IMR-90 (cell line): ENCODE measurements at regions not wholly inside any gene's neighbourhood (a gene's known extent, or its start where the extent isn't known, plus 50 kb on each side); places are given as distances from the start of the nearest gene placed in this dataset.

ENCODE experiments used
- ATAC-seq: fragments of 200-7000 bp; cut with Tn5 transposase; 2 replicates; pipeline ENCODE4 v1.9.1; 2020; ENCODE audit warnings: low read depth, mild to moderate bottlenecking, moderate library complexity
- BruUV-seq: library from RNA; stranded (reverse); fragments of 400-500 nt; replicated peaks from 2 replicates; lab custom pipeline; 2021; lab: Mats Ljungman, UMichigan
- CTCF ChIA-PET: fragments of 300-600 bp; formaldehyde crosslinking; extraction: SDS; loops from one replicate; lab custom pipeline; 2021; ENCODE audit warnings: antibody characterized with exemption; lab: Yijun Ruan, JAX
- POLR2A ChIA-PET: fragments of 300-600 bp; sonication (Branson Sonifier 250); formaldehyde crosslinking; loops from one replicate; lab custom pipeline; 2022; ENCODE audit warnings: antibody characterized with exemption; ENCODE audit not compliant: unreplicated experiment; lab: Charles Lee
- DNase-seq: peaks from one replicate; pipeline ENCODE4 v3.0.0; 2013
- H2AFZ ChIP-seq: replicated peaks from 2 replicates; pipeline ENCODE3; 2013; ENCODE audit warnings: low read length, mild to moderate bottlenecking; ENCODE audit not compliant: poor library complexity
- H2AK5ac ChIP-seq: 2 replicates; pipeline ENCODE4 v1.6.1; 2013; ENCODE audit warnings: low read depth, low read length, inconsistent platforms
- H2AK9ac ChIP-seq: replicated peaks from 2 replicates; pipeline ENCODE3; 2013; ENCODE audit warnings: mild to moderate bottlenecking, low read depth, low read length, moderate library complexity; ENCODE audit not compliant: poor library complexity
- H2BK120ac ChIP-seq: 2 replicates; pipeline ENCODE4 v1.6.1; 2013; ENCODE audit warnings: low read depth, low read length, inconsistent platforms
- H2BK15ac ChIP-seq: 3 replicates; pipeline ENCODE4 v1.6.1; 2013; ENCODE audit warnings: low read depth, low read length, inconsistent platforms
- H2BK20ac ChIP-seq: 2 replicates; pipeline ENCODE4 v1.6.1; 2013; ENCODE audit warnings: low read depth, mild to moderate bottlenecking, inconsistent platforms, low read length, moderate library complexity
- H2BK5ac ChIP-seq: 2 replicates; pipeline ENCODE4 v1.6.1; 2013; ENCODE audit warnings: mild to moderate bottlenecking, low read depth, low read length, inconsistent platforms; ENCODE audit not compliant: poor library complexity, severe bottlenecking
- H3K14ac ChIP-seq: replicated peaks from 2 replicates; pipeline ENCODE4 v1.6.1; 2013; ENCODE audit warnings: low read depth, low read length, inconsistent platforms
- H3K18ac ChIP-seq: 2 replicates; pipeline ENCODE4 v1.6.1; 2013; ENCODE audit warnings: low read depth, low read length, control low read depth
- H3K23ac ChIP-seq: 2 replicates; pipeline ENCODE4 v1.6.1; 2013; ENCODE audit warnings: low read depth, low read length, inconsistent platforms
- H3K27ac ChIP-seq: 2 replicates; pipeline ENCODE4 v1.5.1; 2013; ENCODE audit warnings: mild to moderate bottlenecking, control low read depth, low read length; ENCODE audit not compliant: insufficient read depth
- H3K27me3 ChIP-seq: 2 replicates; pipeline ENCODE4 v1.6.1; 2013; ENCODE audit warnings: low read length; ENCODE audit not compliant: control insufficient read depth, insufficient read depth
- H3K36me3 ChIP-seq: 2 replicates; pipeline ENCODE4 v1.6.1; 2013; ENCODE audit warnings: low read length, mixed read lengths; ENCODE audit not compliant: control insufficient read depth, insufficient read depth
- H3K4ac ChIP-seq: 2 replicates; pipeline ENCODE4 v1.6.1; 2013; ENCODE audit warnings: low read depth, low read length, inconsistent platforms
- H3K4me1 ChIP-seq: 2 replicates; pipeline ENCODE4 v1.6.1; 2013; ENCODE audit warnings: low read length, mixed read lengths; ENCODE audit not compliant: control insufficient read depth, insufficient read depth
- H3K4me2 ChIP-seq: 2 replicates; pipeline ENCODE4 v1.6.1; 2013; ENCODE audit warnings: low read depth, mild to moderate bottlenecking, control low read depth, low read length, moderate library complexity
- H3K4me3 ChIP-seq: 2 replicates; pipeline ENCODE4 v1.5.1; 2013; ENCODE audit warnings: low read depth, mild to moderate bottlenecking, control low read depth, low read length, moderate library complexity; ENCODE audit not compliant: insufficient read depth
- H3K56ac ChIP-seq: 2 replicates; pipeline ENCODE4 v1.6.1; 2013; ENCODE audit warnings: low read length, inconsistent platforms; ENCODE audit not compliant: insufficient read depth; ENCODE audit errors: extremely low read depth
- H3K79me1 ChIP-seq, 2 experiments: 2 replicates each; pipeline ENCODE4 v1.6.1; 2013; ENCODE audit warnings: low read length in 2 of 2, inconsistent platforms in 1 of 2, low read depth in 1 of 2
- H3K9ac ChIP-seq: 2 replicates; pipeline ENCODE4 v1.6.1; 2013; ENCODE audit warnings: low read depth, low read length, control low read depth
- H3K9me1 ChIP-seq: 2 replicates; pipeline ENCODE4 v1.6.1; 2013; ENCODE audit warnings: low read length, inconsistent platforms; ENCODE audit not compliant: insufficient read depth
- H3K9me3 ChIP-seq: 2 replicates; pipeline ENCODE4 v1.6.1; 2013; ENCODE audit warnings: low read length; ENCODE audit not compliant: control insufficient read depth, insufficient read depth
- H4K20me1 ChIP-seq: 2 replicates; pipeline ENCODE4 v1.6.1; 2013; ENCODE audit warnings: low read length, inconsistent platforms; ENCODE audit not compliant: insufficient read depth
- H4K5ac ChIP-seq: 2 replicates; pipeline ENCODE4 v1.6.1; 2013; ENCODE audit warnings: mild to moderate bottlenecking, low read depth, low read length, control low read depth
- H4K8ac ChIP-seq, 2 experiments: 2 replicates each; pipeline ENCODE4 v1.6.1; 2013; ENCODE audit warnings: low read depth in 2 of 2, low read length in 2 of 2, control low read depth in 1 of 2, inconsistent platforms in 1 of 2
- H4K91ac ChIP-seq: 2 replicates; pipeline ENCODE4 v1.6.1; 2013; ENCODE audit warnings: low read depth, low read length, inconsistent platforms; ENCODE audit not compliant: insufficient read depth
- BHLHE40 ChIP-seq: fragments of 150-350 bp; IDR thresholded peaks from 2 replicates; pipeline ENCODE4 v1.6.1; 2016; ENCODE audit warnings: mild to moderate bottlenecking, low read depth, low read length
- CEBPB ChIP-seq: IDR thresholded peaks from 2 replicates; pipeline ENCODE4 v1.6.1; 2012; ENCODE audit warnings: low read depth, low read length, improper control_type of control experiment
- CHD1 ChIP-seq: IDR thresholded peaks from 2 replicates; pipeline ENCODE4 v1.6.1; 2012; ENCODE audit warnings: low read depth, low read length, improper control_type of control experiment
- CTCF ChIP-seq: conservative IDR thresholded peaks from 2 replicates; pipeline ENCODE4 v1.5.1; 2012; ENCODE audit warnings: mild to moderate bottlenecking, low read depth, low read length, improper control_type of control experiment
- FOS ChIP-seq: fragments of 150-350 bp; IDR thresholded peaks from 2 replicates; pipeline ENCODE4 v1.6.1; 2016; ENCODE audit warnings: low read depth, low read length
- MAFK ChIP-seq: IDR thresholded peaks from 2 replicates; pipeline ENCODE4 v1.6.1; 2012; ENCODE audit warnings: low read depth, low read length, improper control_type of control experiment
- MXI1 ChIP-seq: IDR thresholded peaks from 2 replicates; pipeline ENCODE4 v1.6.1; 2012; ENCODE audit warnings: low read depth, mild to moderate bottlenecking, low read length, moderate library complexity, borderline replicate concordance
- RFX5 ChIP-seq: IDR thresholded peaks from 2 replicates; pipeline ENCODE4 v1.8.0; 2012; ENCODE audit warnings: low read depth, mild to moderate bottlenecking, low read length, moderate library complexity
- SMC3 ChIP-seq: fragments of 150-350 bp; IDR thresholded peaks from 2 replicates; pipeline ENCODE4 v1.6.1; 2016; ENCODE audit warnings: low read depth, mild to moderate bottlenecking, antibody characterized with exemption, low read length, moderate library complexity
- USF2 ChIP-seq: fragments of 150-350 bp; IDR thresholded peaks from 2 replicates; pipeline ENCODE4 v1.6.1; 2017; ENCODE audit warnings: mild to moderate bottlenecking, antibody characterized with exemption, low read length, low read depth
- WGBS, 2 experiments: methylation state at CpG; one replicate each; pipeline versions ENCODE4 v1.1.5 to v1.1.7; 2013; ENCODE audit warnings: missing lambda C conversion rate in 2 of 2; ENCODE audit not compliant: insufficient read length in 1 of 2; ENCODE audit errors: extremely low coverage in 2 of 2; 5-methylcytosine and 5-hydroxymethylcytosine counted together
- dilution Hi-C: fragments of 300-500 bp; cut with HindIII; formaldehyde crosslinking; loops from one replicate; pipeline ENCODE4 v1.14.3; 2018; ENCODE audit warnings: low sequenced_read_pairs; ENCODE audit not compliant: unreplicated experiment
- in situ Hi-C: fragments of 300-500 bp; cut with MboI; formaldehyde crosslinking; loops from 3 replicates; pipeline ENCODE4 v1.14.3; 2019; ENCODE audit warnings: low sequenced_read_pairs, inconsistent platforms, mixed read lengths
- intact Hi-C: fragments of 100-400 bp; cut with micrococcal nuclease; formaldehyde crosslinking; loops from 2 replicates; pipeline ENCODE4 v1.10.0; 2022

GRCh38 chr18:39945076-39945475 is 2010.0 kb upstream of the PIK3C3 start:
- no peak overlapping the region for H3K14ac ChIP-seq
- no peak overlapping the region for H3K4me3 ChIP-seq
- peak overlapping the region; percentile 46; the same call in 1 of the 2 replicates for H3K18ac ChIP-seq
- H3K36me3 ChIP-seq: no peaks in the 10 kb centered on the region
- H4K20me1 ChIP-seq: no peaks in the 10 kb centered on the region
- no peaks in the 10 kb centered on the region for H3K9me3 ChIP-seq
- no peaks in the 10 kb centered on the region for H3K79me1 ChIP-seq
- peaks cover 3% of the 10 kb centered on the region; the same call in 1 of the 2 replicates for H3K4me1 ChIP-seq
- H3K4me2 ChIP-seq: no peak overlapping the region
- H2BK15ac ChIP-seq: no peak overlapping the region
- dilution Hi-C loops: no loop called here
- TF ChIP-seq BHLHE40: no peak
- TF ChIP-seq MXI1: no peak
- no peak for TF ChIP-seq USF2
- TF ChIP-seq CTCF: no peak
- no peak for TF ChIP-seq SMC3
- TF ChIP-seq RFX5: no peak
- no peak for TF ChIP-seq CEBPB
- no peak for TF ChIP-seq MAFK
- no peak for TF ChIP-seq CHD1
- TF ChIP-seq FOS: no peak
- H2BK20ac ChIP-seq: no peak overlapping the region
- H3K23ac ChIP-seq: no peak overlapping the region
- H3K9ac ChIP-seq: no peak overlapping the region
- H2BK5ac ChIP-seq: peak overlapping the region; percentile 41
- no CpG with 5 or more reads among the region's 2 CpGs for WGBS, 2 experiments
- DNase-seq (no peak), ATAC-seq (no peak)
- H4K5ac ChIP-seq: no peak overlapping the region
- H3K4ac ChIP-seq: no peak overlapping the region
- H3K27ac ChIP-seq: no peak overlapping the region
- in situ Hi-C loops: no loop called here
- ChIA-PET CTCF (no interaction called here), POLR2A (no interaction called here)
- H3K27me3 ChIP-seq: no peaks in the 10 kb centered on the region
- H3K9me1 ChIP-seq: no peaks in the 10 kb centered on the region
- no peak overlapping the region for H3K56ac ChIP-seq
- intact Hi-C loops: no loop called here
- BruUV-seq: no TSS peak
- H4K91ac ChIP-seq: no peak overlapping the region
- H2BK120ac ChIP-seq: peak overlapping the region; percentile 32
- no peak overlapping the region for H2AK9ac ChIP-seq
- H4K8ac ChIP-seq: no peak overlapping the region; a peak in 1 of 4 replicates
- no peak overlapping the region for H2AFZ ChIP-seq
- no peak overlapping the region for H2AK5ac ChIP-seq
